ENCODE measurements at regions not wholly inside any gene's neighbourhood (a gene's known extent, or its start where the extent isn't known, plus 50 kb on each side); places are given as distances from the start of the nearest gene placed in this dataset.

GRCh38 chr4:183026701-183027100 lies 72.4 kb upstream of the WWC2 start:
- no peak for TF ChIP-seq CTCF (IDR thresholded peaks at IDR 0.05; ENCODE audit: low read depth, low read length)
- DNase-seq (ENCODE audit: extremely low read depth, low read depth): no peak

- DNase-seq (ENCODE audit: extremely low read depth, low read depth): no peak
- no peak for TF ChIP-seq CTCF (IDR thresholded peaks at IDR 0.05; ENCODE audit: low read depth, low read length)
Observed at GRCh38 chr4:183022617-183023016, 76.4 kb upstream of the WWC2 start.

- no peak for TF ChIP-seq CTCF (IDR thresholded peaks at IDR 0.05; ENCODE audit: low read depth, low read length)
- no peak for DNase-seq (ENCODE audit: extremely low read depth, low read depth)
Observed at GRCh38 chr4:183017962-183018361, 81.1 kb upstream of the WWC2 start.

GRCh38 chr4:183014361-183015084 lies 84.5 kb upstream of the WWC2 start:
- TF ChIP-seq CTCF (IDR thresholded peaks at IDR 0.05; ENCODE audit: low read depth, low read length): no peak
- DNase-seq (ENCODE audit: extremely low read depth, low read depth): no peak

GRCh38 chr4:183013730-183014002 lies 85.4 kb upstream of the WWC2 start:
- no peak for DNase-seq (ENCODE audit: extremely low read depth, low read depth)
- TF ChIP-seq CTCF (IDR thresholded peaks at IDR 0.05; ENCODE audit: low read depth, low read length): no peak

GRCh38 chr4:183012879-183013729 lies 86.0 kb upstream of the WWC2 start:
- no peak for DNase-seq (ENCODE audit: extremely low read depth, low read depth)
- TF ChIP-seq CTCF (IDR thresholded peaks at IDR 0.05; ENCODE audit: low read depth, low read length): no peak

- DNase-seq (ENCODE audit: extremely low read depth, low read depth): no peak
- TF ChIP-seq CTCF (IDR thresholded peaks at IDR 0.05; ENCODE audit: low read depth, low read length): no peak
Observed at GRCh38 chr4:183011213-183011907, 87.7 kb upstream of the WWC2 start.

Measured in AG09319 (cell line).